Activated naive CD8-positive, alpha-beta T cell treated with anti-CD3 and anti-CD28 coated beads, Interleukin-2, amount 10 ng/mL, durations not matched to agents 7 days and 5 days (primary cell): ENCODE measurements at regions not wholly inside any gene's neighbourhood (a gene's known extent, or its start where the extent isn't known, plus 50 kb on each side); places are given as distances from the start of the nearest gene placed in this dataset.
"Not testable (repeated sequence)": the region's sequence is repeated elsewhere in the genome, so short reads cannot be mapped to it uniquely, and the experiment has no call there.

ENCODE experiments used
- ATAC-seq: fragments of 150-1000 bp; cut with Tn5 transposase; one replicate; pipeline ENCODE4 v1.10.0; 2021; ENCODE audit warnings: low read depth, moderate library complexity
- POLR2A ChIA-PET: fragments of 350-600 bp; sonication (Branson Sonifier 250); formaldehyde crosslinking; loops from one replicate; lab custom pipeline; 2021; ENCODE audit warnings: antibody characterized with exemption; lab: Charles Lee
- DNase-seq: peaks from one replicate; pipeline ENCODE4 v3.0.0; 2021
- H3K27ac Mint-ChIP-seq: one replicate; pipeline ENCODE4 v1.8.0; 2022; ENCODE audit warnings: mild to moderate bottlenecking, mixed read lengths
- H3K27me3 Mint-ChIP-seq: one replicate; pipeline ENCODE4 v1.8.0; 2022; ENCODE audit warnings: mild to moderate bottlenecking, moderate library complexity, mixed read lengths
- H3K36me3 Mint-ChIP-seq: one replicate; pipeline ENCODE4 v1.8.0; 2021; ENCODE audit warnings: mild to moderate bottlenecking, mixed read lengths
- H3K4me1 Mint-ChIP-seq: one replicate; pipeline ENCODE4 v1.8.0; 2021; ENCODE audit warnings: mixed read lengths
- H3K4me3 Mint-ChIP-seq: one replicate; pipeline ENCODE4 v1.8.0; 2022; ENCODE audit warnings: mild to moderate bottlenecking, moderate library complexity, mixed read lengths
- H3K9me3 Mint-ChIP-seq: one replicate; pipeline ENCODE4 v1.8.0; 2021; ENCODE audit warnings: mixed read lengths

DNA sequence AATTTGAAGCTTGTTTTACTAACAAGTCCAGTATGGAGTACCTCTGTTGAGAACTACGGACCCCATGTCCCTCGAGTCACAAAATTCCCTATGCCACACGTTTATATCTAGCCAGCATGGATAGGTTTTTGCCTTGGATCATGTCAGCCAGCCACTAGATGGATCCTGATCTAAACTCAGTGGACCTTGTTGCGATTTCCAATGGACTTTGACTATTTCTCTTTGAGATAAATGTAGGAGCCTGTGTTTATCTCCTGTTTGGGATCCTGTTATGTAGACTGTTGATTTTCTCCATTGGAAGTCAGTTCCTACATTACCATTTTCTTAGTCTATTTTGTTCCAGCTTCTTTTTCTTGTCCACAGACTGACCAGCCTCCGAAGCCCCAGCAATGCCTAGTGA, 127.1 kb upstream of the BMAL1 start:
- Mint-ChIP-seq H3K27me3 (peaks cover 4% of the 10 kb centered on the region), H3K4me3 (no peak overlapping the region), H3K36me3 (no peaks in the 10 kb centered on the region), H3K4me1 (no peaks in the 10 kb centered on the region), H3K27ac (no peak overlapping the region), H3K9me3 (no peaks in the 10 kb centered on the region)
- POLR2A ChIA-PET = no interaction called here
- DNase-seq (no peak), ATAC-seq (no peak)

- no peaks in the 10 kb centered on the region for H3K4me1 Mint-ChIP-seq
- ATAC-seq = no peak
- peaks cover 4% of the 10 kb centered on the region for H3K27me3 Mint-ChIP-seq
- no peaks in the 10 kb centered on the region for H3K9me3 Mint-ChIP-seq
- no peak overlapping the region for H3K27ac Mint-ChIP-seq
- DNase-seq = no peak
- no peak overlapping the region for H3K4me3 Mint-ChIP-seq
- POLR2A ChIA-PET = no interaction called here
- H3K36me3 Mint-ChIP-seq = no peaks in the 10 kb centered on the region
Observed at GRCh38 chr11:13152264-13152663, 125.3 kb upstream of the BMAL1 start.

DNA sequence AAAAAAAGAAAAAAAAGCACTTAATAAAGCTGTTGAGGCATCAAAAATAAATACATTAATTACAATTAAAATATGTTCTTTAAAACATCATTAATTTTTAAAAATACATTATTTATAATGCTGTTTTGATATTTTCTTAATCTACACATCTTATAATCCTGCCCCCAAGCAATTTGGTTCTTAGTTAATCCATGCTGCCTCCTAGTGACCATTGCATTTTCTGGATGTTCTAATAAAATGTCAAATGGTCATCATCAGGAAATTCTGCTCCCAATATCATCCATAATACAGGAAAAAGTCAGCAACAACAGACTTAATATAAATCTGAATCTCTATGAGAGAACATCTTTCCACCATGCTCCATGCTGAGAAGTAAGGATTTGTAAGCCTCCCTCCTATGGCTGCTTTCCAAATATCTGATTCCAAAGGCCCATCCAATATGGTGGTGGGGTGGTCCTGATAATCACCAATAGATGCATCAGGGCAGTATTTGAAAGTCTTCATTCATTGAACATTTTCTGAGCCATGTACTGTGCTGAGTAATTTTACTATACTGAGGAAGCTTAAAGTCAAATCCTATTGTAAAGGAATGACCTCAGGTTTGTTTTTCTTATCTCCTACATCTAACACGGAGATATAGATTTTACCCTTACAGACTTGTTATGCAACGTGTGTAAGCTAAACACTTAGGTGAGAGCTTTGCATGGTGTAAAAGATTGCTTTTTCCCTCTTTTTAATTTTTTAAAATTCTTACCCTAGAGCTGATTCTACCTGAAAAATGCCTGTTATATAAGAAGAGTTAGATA, 124.7 kb upstream of the BMAL1 start:
- H3K27me3 Mint-ChIP-seq = peaks cover 2% of the 10 kb centered on the region
- no peak for ATAC-seq
- no peaks in the 10 kb centered on the region for H3K9me3 Mint-ChIP-seq
- DNase-seq = no peak
- POLR2A ChIA-PET = no interaction called here
- no peak overlapping the region for H3K27ac Mint-ChIP-seq
- no peaks in the 10 kb centered on the region for H3K36me3 Mint-ChIP-seq
- no peak overlapping the region for H3K4me3 Mint-ChIP-seq
- no peaks in the 10 kb centered on the region for H3K4me1 Mint-ChIP-seq

- DNase-seq, H3K36me3 Mint-ChIP-seq, H3K27me3 Mint-ChIP-seq, ATAC-seq, H3K9me3 Mint-ChIP-seq, H3K27ac Mint-ChIP-seq, POLR2A ChIA-PET, H3K4me1 Mint-ChIP-seq, H3K4me3 Mint-ChIP-seq: not testable (repeated sequence)
Observed at GRCh38 chr11:13154374-13154773, 123.2 kb upstream of the BMAL1 start.

DNA sequence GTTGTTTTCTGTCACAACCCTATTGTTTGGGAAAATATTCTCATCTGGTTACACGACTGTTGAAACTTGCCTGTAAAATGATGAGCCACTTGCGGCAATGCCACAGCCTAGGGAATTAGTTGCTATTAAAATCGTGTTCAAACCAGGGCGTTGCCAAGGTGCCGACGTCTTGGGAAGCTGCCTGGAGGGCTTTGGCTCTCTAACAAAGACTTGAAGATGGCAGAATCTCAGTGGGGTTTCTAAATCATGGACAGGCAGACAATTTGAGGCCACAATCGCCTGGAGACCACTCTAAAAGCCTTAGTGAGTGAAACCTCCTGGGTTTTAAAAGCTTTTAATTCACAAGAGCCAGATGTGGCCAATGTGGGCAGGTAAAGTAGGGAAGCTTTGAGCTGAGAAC, 117.2 kb upstream of the BMAL1 start:
- Mint-ChIP-seq H3K36me3 (no peaks in the 10 kb centered on the region), H3K27me3 (peaks cover 6% of the 10 kb centered on the region), H3K4me1 (no peaks in the 10 kb centered on the region), H3K9me3 (no peaks in the 10 kb centered on the region), H3K4me3 (no peak overlapping the region), H3K27ac (no peak overlapping the region)
- ATAC-seq (no peak), DNase-seq (no peak)
- POLR2A ChIA-PET = no interaction called here

GRCh38 chr11:13160806-13161205, 116.8 kb upstream of the BMAL1 start:
- peaks cover 6% of the 10 kb centered on the region for H3K27me3 Mint-ChIP-seq
- H3K36me3 Mint-ChIP-seq = no peaks in the 10 kb centered on the region
- POLR2A ChIA-PET = no interaction called here
- H3K27ac Mint-ChIP-seq = no peak overlapping the region
- H3K4me3 Mint-ChIP-seq = no peak overlapping the region
- ATAC-seq (no peak), DNase-seq (no peak)
- no peaks in the 10 kb centered on the region for H3K4me1 Mint-ChIP-seq
- H3K9me3 Mint-ChIP-seq = no peaks in the 10 kb centered on the region

DNA sequence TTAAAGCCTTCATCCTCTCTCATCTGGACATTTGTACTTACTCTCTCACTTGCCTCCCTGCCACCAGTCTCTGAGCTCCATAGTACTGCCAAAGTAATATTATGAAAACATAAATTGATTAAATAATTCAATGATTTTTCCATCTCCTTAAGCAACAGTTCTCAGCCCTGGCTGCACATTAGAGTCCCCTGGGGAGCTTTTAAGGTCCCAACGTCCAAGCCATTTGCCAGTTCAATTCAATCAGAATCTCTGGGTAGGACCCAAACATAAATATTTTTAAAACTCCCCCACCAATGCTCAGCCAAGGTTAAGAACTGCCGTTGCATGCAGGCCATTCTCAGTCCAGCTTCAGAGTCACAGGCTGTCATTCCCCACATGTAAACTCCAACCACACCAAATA, 114.4 kb upstream of the BMAL1 start:
- Mint-ChIP-seq H3K4me3 (no peak overlapping the region), H3K27ac (no peak overlapping the region), H3K36me3 (no peaks in the 10 kb centered on the region), H3K9me3 (no peaks in the 10 kb centered on the region), H3K4me1 (no peaks in the 10 kb centered on the region), H3K27me3 (peaks cover 17% of the 10 kb centered on the region)
- DNase-seq (no peak), ATAC-seq (no peak)
- POLR2A ChIA-PET = no interaction called here

- no peak for ATAC-seq
- POLR2A ChIA-PET = no interaction called here
- no peaks in the 10 kb centered on the region for H3K4me1 Mint-ChIP-seq
- no peak for DNase-seq
- no peaks in the 10 kb centered on the region for H3K9me3 Mint-ChIP-seq
- no peak overlapping the region for H3K4me3 Mint-ChIP-seq
- H3K27me3 Mint-ChIP-seq = peaks cover 14% of the 10 kb centered on the region
- H3K27ac Mint-ChIP-seq = no peak overlapping the region
- no peaks in the 10 kb centered on the region for H3K36me3 Mint-ChIP-seq
Observed at GRCh38 chr11:13166036-13166435, 111.6 kb upstream of the BMAL1 start.

GRCh38 chr11:13168271-13168670, 109.3 kb upstream of the BMAL1 start:
- DNase-seq (no peak), ATAC-seq (no peak)
- POLR2A ChIA-PET = no interaction called here
- H3K27ac Mint-ChIP-seq = no peak overlapping the region
- no peaks in the 10 kb centered on the region for H3K9me3 Mint-ChIP-seq
- H3K4me3 Mint-ChIP-seq = no peak overlapping the region
- peaks cover 20% of the 10 kb centered on the region for H3K27me3 Mint-ChIP-seq
- no peaks in the 10 kb centered on the region for H3K36me3 Mint-ChIP-seq
- H3K4me1 Mint-ChIP-seq = no peaks in the 10 kb centered on the region

GRCh38 chr11:13169709-13170108, 107.9 kb upstream of the BMAL1 start:
- H3K36me3 Mint-ChIP-seq = no peaks in the 10 kb centered on the region
- no peak for DNase-seq
- H3K9me3 Mint-ChIP-seq = no peaks in the 10 kb centered on the region
- H3K4me1 Mint-ChIP-seq = no peaks in the 10 kb centered on the region
- no peak overlapping the region for H3K27ac Mint-ChIP-seq
- ATAC-seq = no peak
- POLR2A ChIA-PET = no interaction called here
- no peak overlapping the region for H3K4me3 Mint-ChIP-seq
- H3K27me3 Mint-ChIP-seq = peaks cover 28% of the 10 kb centered on the region

- no peaks in the 10 kb centered on the region for H3K36me3 Mint-ChIP-seq
- no peak for DNase-seq
- no peaks in the 10 kb centered on the region for H3K9me3 Mint-ChIP-seq
- POLR2A ChIA-PET = no interaction called here
- H3K4me1 Mint-ChIP-seq = no peaks in the 10 kb centered on the region
- H3K27ac Mint-ChIP-seq = no peak overlapping the region
- peaks cover 26% of the 10 kb centered on the region for H3K27me3 Mint-ChIP-seq
- no peak overlapping the region for H3K4me3 Mint-ChIP-seq
- no peak for ATAC-seq
Observed at GRCh38 chr11:13174090-13174489, 103.5 kb upstream of the BMAL1 start.

- DNase-seq = no peak
- Mint-ChIP-seq H3K36me3 (no peaks in the 10 kb centered on the region), H3K9me3 (peaks cover 5% of the 10 kb centered on the region), H3K27me3 (peaks cover 20% of the 10 kb centered on the region), H3K4me3 (peak overlapping the region; percentile 21), H3K27ac (no peak overlapping the region), H3K4me1 (peaks cover 2% of the 10 kb centered on the region)
- POLR2A ChIA-PET = no interaction called here
- no peak for ATAC-seq
Observed at GRCh38 chr11:13183094-13183825, 94.3 kb upstream of the BMAL1 start.

- POLR2A ChIA-PET = no interaction called here
- no peak for ATAC-seq
- H3K27me3 Mint-ChIP-seq = peaks cover 23% of the 10 kb centered on the region
- no peak overlapping the region for H3K27ac Mint-ChIP-seq
- DNase-seq = no peak
- H3K36me3 Mint-ChIP-seq = peaks cover 2% of the 10 kb centered on the region
- peaks cover 2% of the 10 kb centered on the region for H3K4me1 Mint-ChIP-seq
- peaks cover 11% of the 10 kb centered on the region for H3K9me3 Mint-ChIP-seq
- H3K4me3 Mint-ChIP-seq = peak overlapping the region; percentile 21
Observed at GRCh38 chr11:13183826-13184196, 93.8 kb upstream of the BMAL1 start.

DNA sequence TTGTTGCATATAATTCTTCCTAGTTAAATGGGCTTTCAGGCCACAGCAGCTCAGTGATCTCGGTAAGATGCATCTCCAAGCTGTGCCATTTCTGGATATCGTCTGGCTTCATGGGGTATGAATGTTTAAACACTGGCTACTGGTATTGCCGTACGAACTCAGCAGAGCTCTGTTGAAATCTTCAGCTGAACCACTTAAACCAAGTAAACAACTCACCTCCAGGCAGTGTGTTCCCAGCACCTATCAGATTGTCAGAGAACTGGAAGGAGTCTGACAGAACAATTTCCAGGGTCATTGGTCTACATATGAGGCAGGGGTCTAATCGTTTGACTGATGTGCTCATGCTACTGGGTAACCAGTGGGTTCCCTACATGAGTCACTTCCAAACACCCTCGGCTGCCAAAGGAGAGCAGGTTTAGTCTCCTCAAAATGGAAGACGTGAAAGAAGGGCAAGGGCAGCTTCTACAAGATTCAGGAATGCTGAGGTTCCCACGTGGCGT, 93.2 kb upstream of the BMAL1 start:
- H3K9me3 Mint-ChIP-seq = peaks cover 12% of the 10 kb centered on the region
- H3K4me3 Mint-ChIP-seq = no peak overlapping the region
- DNase-seq (no peak), ATAC-seq (no peak)
- H3K4me1 Mint-ChIP-seq = peaks cover 2% of the 10 kb centered on the region
- peaks cover 23% of the 10 kb centered on the region for H3K27me3 Mint-ChIP-seq
- H3K36me3 Mint-ChIP-seq = peaks cover 2% of the 10 kb centered on the region
- H3K27ac Mint-ChIP-seq = no peak overlapping the region
- POLR2A ChIA-PET = no interaction called here
